ENCODE measurements at regions not wholly inside any gene's neighbourhood (a gene's known extent, or its start where the extent isn't known, plus 50 kb on each side); places are given as distances from the start of the nearest gene placed in this dataset.

GRCh38 chr5:3709717-3710348 is 114.2 kb downstream of the IRX1 start:
- ChIA-PET CTCF (no interaction called here), POLR2A (no interaction called here)
- no peak for DNase-seq (ENCODE audit: extremely low spot score)
- TF ChIP-seq FOXM1 (IDR thresholded peaks at IDR 0.05; ENCODE audit: borderline replicate concordance) (no peak), ARNT (IDR thresholded peaks at IDR 0.05) (no peak)

- ChIA-PET POLR2A (no interaction called here), CTCF (no interaction called here)
- DNase-seq (ENCODE audit: extremely low spot score): no peak
- no peak for TF ChIP-seq LEF1 (IDR thresholded peaks at IDR 0.05; ENCODE audit: borderline replicate concordance)
Measured at GRCh38 chr5:3715062-3715461, 119.4 kb downstream of the IRX1 start.

- CTCF ChIA-PET: no interaction called here
- TF ChIP-seq SP1 (IDR thresholded peaks at IDR 0.05): no peak
- no peak for TF ChIP-seq PKNOX1 (IDR thresholded peaks at IDR 0.05)
- no peak for TF ChIP-seq ELF4 (IDR thresholded peaks at IDR 0.05)
- TF ChIP-seq HDGF (IDR thresholded peaks at IDR 0.05; ENCODE audit: borderline replicate concordance): no peak
- no peak for TF ChIP-seq FOXK2 (IDR thresholded peaks at IDR 0.05)
- TF ChIP-seq SUZ12 (IDR thresholded peaks at IDR 0.05): no peak
- no peak for TF ChIP-seq FOXA1 (IDR thresholded peaks at IDR 0.05)
- TF ChIP-seq L3MBTL2 (conservative IDR thresholded peaks at IDR 0.05): no peak
- no peak for TF ChIP-seq BHLHE40 (IDR thresholded peaks at IDR 0.05; ENCODE audit: borderline replicate concordance)
- TF ChIP-seq TARDBP (IDR thresholded peaks at IDR 0.05): no peak
- no peak for TF ChIP-seq ARNT (IDR thresholded peaks at IDR 0.05)
- no peak for TF ChIP-seq LEF1 (IDR thresholded peaks at IDR 0.05; ENCODE audit: borderline replicate concordance)
- TF ChIP-seq ZNF384 (IDR thresholded peaks at IDR 0.05): no peak
- TF ChIP-seq NFRKB (IDR thresholded peaks at IDR 0.05): no peak
- TF ChIP-seq FOXM1 (IDR thresholded peaks at IDR 0.05; ENCODE audit: borderline replicate concordance): no peak
- no peak for TF ChIP-seq CTBP1 (IDR thresholded peaks at IDR 0.05; ENCODE audit: borderline replicate concordance)
- DNase-seq (ENCODE audit: extremely low spot score): no peak
- POLR2A ChIA-PET: no interaction called here
Measured at GRCh38 chr5:3729631-3730030, 134.0 kb downstream of the IRX1 start.

GRCh38 chr5:3734632-3735031 is 139.0 kb downstream of the IRX1 start:
- DNase-seq (ENCODE audit: extremely low spot score): no peak
- ChIA-PET CTCF (interaction anchor here (0.6 kb wide), 1 partner anchor 15 kb away, joined by 4 read pairs; no protein-coding TSS in a partner anchor), POLR2A (no interaction called here)
- TF ChIP-seq NFRKB (IDR thresholded peaks at IDR 0.05): no peak
- no peak for TF ChIP-seq HDGF (IDR thresholded peaks at IDR 0.05; ENCODE audit: borderline replicate concordance)
- TF ChIP-seq L3MBTL2 (conservative IDR thresholded peaks at IDR 0.05): no peak
- no peak for TF ChIP-seq CTBP1 (IDR thresholded peaks at IDR 0.05; ENCODE audit: borderline replicate concordance)
- no peak for TF ChIP-seq ARNT (IDR thresholded peaks at IDR 0.05)
- TF ChIP-seq FOXK2 (IDR thresholded peaks at IDR 0.05): no peak
- no peak for TF ChIP-seq LEF1 (IDR thresholded peaks at IDR 0.05; ENCODE audit: borderline replicate concordance)

- POLR2A ChIA-PET: no interaction called here
- TF ChIP-seq SP1 (IDR thresholded peaks at IDR 0.05) (no peak), ARNT (IDR thresholded peaks at IDR 0.05) (no peak), PKNOX1 (IDR thresholded peaks at IDR 0.05) (no peak), FOXM1 (IDR thresholded peaks at IDR 0.05; ENCODE audit: borderline replicate concordance) (no peak), BHLHE40 (IDR thresholded peaks at IDR 0.05; ENCODE audit: borderline replicate concordance) (no peak), ZNF384 (IDR thresholded peaks at IDR 0.05) (no peak), L3MBTL2 (conservative IDR thresholded peaks at IDR 0.05) (no peak), TARDBP (IDR thresholded peaks at IDR 0.05) (no peak), SUZ12 (IDR thresholded peaks at IDR 0.05) (no peak), LEF1 (IDR thresholded peaks at IDR 0.05; ENCODE audit: borderline replicate concordance) (no peak), NFRKB (IDR thresholded peaks at IDR 0.05) (no peak), FOXK2 (IDR thresholded peaks at IDR 0.05) (no peak), HDGF (IDR thresholded peaks at IDR 0.05; ENCODE audit: borderline replicate concordance) (no peak), CTBP1 (IDR thresholded peaks at IDR 0.05; ENCODE audit: borderline replicate concordance) (no peak), ELF4 (IDR thresholded peaks at IDR 0.05) (no peak), FOXA1 (IDR thresholded peaks at IDR 0.05) (no peak)
- CTCF ChIA-PET: no interaction called here
- no peak for DNase-seq (ENCODE audit: extremely low spot score)
Measured at GRCh38 chr5:3736466-3736865, 140.8 kb downstream of the IRX1 start.

GRCh38 chr5:3736926-3737325 is 141.3 kb downstream of the IRX1 start:
- ChIA-PET CTCF (no interaction called here), POLR2A (no interaction called here)
- no peak for DNase-seq (ENCODE audit: extremely low spot score)
- TF ChIP-seq SUZ12 (IDR thresholded peaks at IDR 0.05) (no peak), FOXM1 (IDR thresholded peaks at IDR 0.05; ENCODE audit: borderline replicate concordance) (no peak), PKNOX1 (IDR thresholded peaks at IDR 0.05) (no peak), ELF4 (IDR thresholded peaks at IDR 0.05) (no peak), BHLHE40 (IDR thresholded peaks at IDR 0.05; ENCODE audit: borderline replicate concordance) (no peak), L3MBTL2 (conservative IDR thresholded peaks at IDR 0.05) (no peak), FOXA1 (IDR thresholded peaks at IDR 0.05) (no peak), TARDBP (IDR thresholded peaks at IDR 0.05) (no peak), FOXK2 (IDR thresholded peaks at IDR 0.05) (no peak), ARNT (IDR thresholded peaks at IDR 0.05) (no peak), SP1 (IDR thresholded peaks at IDR 0.05) (no peak), NFRKB (IDR thresholded peaks at IDR 0.05) (no peak), LEF1 (IDR thresholded peaks at IDR 0.05; ENCODE audit: borderline replicate concordance) (no peak)

GRCh38 chr5:3738919-3739318 is 143.3 kb downstream of the IRX1 start:
- POLR2A ChIA-PET: no interaction called here
- TF ChIP-seq FOXA1 (IDR thresholded peaks at IDR 0.05): no peak
- no peak for TF ChIP-seq NFRKB (IDR thresholded peaks at IDR 0.05)
- TF ChIP-seq HDGF (IDR thresholded peaks at IDR 0.05; ENCODE audit: borderline replicate concordance): no peak
- TF ChIP-seq FOXM1 (IDR thresholded peaks at IDR 0.05; ENCODE audit: borderline replicate concordance): no peak
- TF ChIP-seq BHLHE40 (IDR thresholded peaks at IDR 0.05; ENCODE audit: borderline replicate concordance): no peak
- no peak for TF ChIP-seq SP1 (IDR thresholded peaks at IDR 0.05)
- TF ChIP-seq ARNT (IDR thresholded peaks at IDR 0.05): no peak
- no peak for TF ChIP-seq PKNOX1 (IDR thresholded peaks at IDR 0.05)
- TF ChIP-seq ELF4 (IDR thresholded peaks at IDR 0.05): no peak
- no peak for TF ChIP-seq ZNF384 (IDR thresholded peaks at IDR 0.05)
- TF ChIP-seq FOXK2 (IDR thresholded peaks at IDR 0.05): no peak
- TF ChIP-seq TARDBP (IDR thresholded peaks at IDR 0.05): no peak
- TF ChIP-seq SUZ12 (IDR thresholded peaks at IDR 0.05): no peak
- no peak for TF ChIP-seq LEF1 (IDR thresholded peaks at IDR 0.05; ENCODE audit: borderline replicate concordance)
- CTCF ChIA-PET: no interaction called here
- no peak for DNase-seq (ENCODE audit: extremely low spot score)

All from HEK293T (cell line).